Activated T-cell treated with anti-CD3 and anti-CD28 coated beads, Interleukin-2, amount 50 U/mL, for 72 hours (primary cell): ENCODE measurements at regions not wholly inside any gene's neighbourhood (a gene's known extent, or its start where the extent isn't known, plus 50 kb on each side); places are given as distances from the start of the nearest gene placed in this dataset.

Experiments
- ATAC-seq, 2 donors: fragments of 150-1000 bp; cut with Tn5 transposase; replicated peaks in 1 of 2; 2 replicates each; pipeline ENCODE4 v1.10.0; 2021; ENCODE audit warnings: moderate library complexity in 2 of 2, mild to moderate bottlenecking in 1 of 2
- DNase-seq, 2 donors: peaks; one replicate each; pipeline ENCODE4 v3.0.0; 2021 to 2022; ENCODE audit warnings: mixed read lengths in 1 of 2
- H3K27ac Mint-ChIP-seq: one replicate; pipeline ENCODE4 v1.8.0; 2022; ENCODE audit warnings: mild to moderate bottlenecking, moderate library complexity, mixed read lengths
- H3K27me3 Mint-ChIP-seq: one replicate; pipeline ENCODE4 v1.8.0; 2022; ENCODE audit warnings: low read depth, mixed read lengths
- H3K36me3 Mint-ChIP-seq, 2 donors: one replicate each; pipeline ENCODE4 v1.8.0; 2022; ENCODE audit warnings: mixed read lengths in 2 of 2, mild to moderate bottlenecking in 1 of 2; ENCODE audit not compliant: insufficient read depth in 2 of 2
- H3K4me1 Mint-ChIP-seq: one replicate; pipeline ENCODE4 v1.8.0; 2022; ENCODE audit warnings: low read depth, mixed read lengths
- H3K4me3 Mint-ChIP-seq, 2 donors: one replicate each; pipeline ENCODE4 v1.8.0; 2022; ENCODE audit warnings: mild to moderate bottlenecking in 2 of 2, mixed read lengths in 2 of 2, moderate library complexity in 2 of 2
- H3K9me3 Mint-ChIP-seq, 2 donors: one replicate each; pipeline ENCODE4 v1.8.0; 2022; ENCODE audit warnings: mixed read lengths in 2 of 2

DNA sequence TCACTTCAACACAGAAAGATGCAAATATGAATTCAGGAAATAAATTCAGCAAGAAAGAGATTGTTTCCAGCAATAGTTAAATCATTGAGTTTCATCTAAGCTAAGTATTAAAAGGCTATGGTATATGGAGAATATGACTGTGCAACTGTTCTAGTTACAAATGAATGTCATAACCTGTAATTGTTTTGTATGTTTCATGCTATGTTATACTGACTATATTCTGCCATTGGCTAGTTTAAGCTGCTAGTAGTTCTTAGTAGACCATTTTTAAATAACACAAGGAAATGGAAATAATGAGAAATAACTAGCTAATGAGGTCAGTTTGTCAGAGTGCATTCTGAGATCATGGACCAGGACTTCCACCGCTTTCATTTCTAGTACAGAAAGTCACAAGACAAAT, 1154.9 kb upstream of the TMEFF2 start:
- ATAC-seq (peak in 1 of 2 donors; percentile 38), DNase-seq (no peak)
- no peaks in the 10 kb centered on the region for H3K4me1 Mint-ChIP-seq
- no peak overlapping the region for H3K27ac Mint-ChIP-seq
- H3K9me3 Mint-ChIP-seq = no peaks in the 10 kb centered on the region
- H3K27me3 Mint-ChIP-seq = no peaks in the 10 kb centered on the region
- H3K36me3 Mint-ChIP-seq = no peaks in the 10 kb centered on the region
- no peak overlapping the region for H3K4me3 Mint-ChIP-seq

DNA sequence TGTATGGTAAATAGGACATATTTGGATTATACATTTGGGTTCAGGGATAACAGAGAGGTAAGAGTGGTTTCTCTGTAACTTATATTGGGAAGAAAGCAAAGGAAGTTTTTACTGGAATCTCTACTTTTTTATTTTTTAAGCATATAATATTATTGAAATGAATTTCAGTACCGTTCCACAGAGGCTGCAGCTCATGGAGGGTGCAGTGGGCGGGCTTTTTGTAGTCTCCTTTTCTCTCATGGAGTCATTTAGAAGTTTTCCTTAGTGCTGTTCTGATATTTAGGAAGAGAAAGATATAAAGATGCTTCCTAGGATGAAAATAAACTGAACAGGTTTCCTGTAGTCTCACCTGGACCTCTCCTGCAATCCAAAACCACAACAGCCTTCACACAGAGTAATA, 1153.3 kb upstream of the TMEFF2 start:
- Mint-ChIP-seq H3K9me3 (no peaks in the 10 kb centered on the region), H3K4me3 (peak overlapping the region; percentile 44 to 86), H3K27ac (peak overlapping the region; percentile 71), H3K4me1 (no peaks in the 10 kb centered on the region), H3K36me3 (no peaks in the 10 kb centered on the region), H3K27me3 (no peaks in the 10 kb centered on the region)
- DNase-seq (no peak), ATAC-seq (no peak)

DNA sequence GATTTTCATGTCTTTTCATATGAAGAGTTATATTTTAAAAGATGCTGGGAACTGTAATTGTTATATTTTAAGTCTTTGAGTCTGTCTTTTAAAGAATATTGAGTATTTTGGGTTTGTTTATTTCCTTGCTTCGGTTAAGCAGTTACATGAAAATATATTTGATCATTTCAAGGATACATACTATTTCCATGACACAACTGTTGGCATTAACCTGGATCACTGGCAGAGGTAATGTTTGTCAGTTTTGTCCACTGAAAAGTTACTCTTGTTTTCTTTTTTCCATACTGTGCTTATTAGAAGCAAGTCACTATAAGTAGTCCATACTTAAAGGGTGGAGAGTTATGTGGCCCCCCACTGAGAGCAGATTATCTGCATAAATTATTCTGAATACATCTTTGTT, 1142.0 kb upstream of the TMEFF2 start:
- no peaks in the 10 kb centered on the region for H3K27me3 Mint-ChIP-seq
- no peaks in the 10 kb centered on the region for H3K36me3 Mint-ChIP-seq
- no peak overlapping the region for H3K4me3 Mint-ChIP-seq
- DNase-seq (no peak), ATAC-seq (no peak)
- H3K27ac Mint-ChIP-seq = no peak overlapping the region
- peaks cover 5% of the 10 kb centered on the region for H3K4me1 Mint-ChIP-seq
- no peaks in the 10 kb centered on the region for H3K9me3 Mint-ChIP-seq

DNA sequence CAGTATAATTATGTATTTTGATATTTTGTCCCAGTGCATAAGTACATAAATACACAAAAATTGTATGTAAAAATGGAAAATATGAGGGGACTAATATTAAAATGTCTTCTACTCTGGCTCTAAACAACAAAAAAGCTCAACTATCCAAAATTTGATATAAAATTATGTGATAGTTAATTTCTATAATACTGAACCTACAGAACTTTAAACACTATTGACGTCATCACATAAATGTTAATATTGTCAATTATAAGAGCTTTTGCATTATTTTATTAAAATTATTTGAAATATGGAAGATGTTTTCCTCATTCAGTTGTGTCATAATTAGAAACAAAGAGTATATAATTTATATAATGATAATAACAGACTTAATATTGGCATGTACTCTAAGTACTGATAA, 1139.7 kb upstream of the TMEFF2 start:
- ATAC-seq = no peak
- H3K4me3 Mint-ChIP-seq = no peak overlapping the region
- no peak for DNase-seq
- no peak overlapping the region for H3K27ac Mint-ChIP-seq
- H3K27me3 Mint-ChIP-seq = no peaks in the 10 kb centered on the region
- H3K9me3 Mint-ChIP-seq = no peaks in the 10 kb centered on the region
- H3K36me3 Mint-ChIP-seq = peaks cover 0 to 3% of the 10 kb centered on the region in 2 donors
- H3K4me1 Mint-ChIP-seq = peaks cover 5% of the 10 kb centered on the region

- ATAC-seq (no peak), DNase-seq (no peak)
- Mint-ChIP-seq H3K4me3 (no peak overlapping the region), H3K36me3 (peaks cover 0 to 3% of the 10 kb centered on the region in 2 donors), H3K9me3 (no peaks in the 10 kb centered on the region), H3K27me3 (no peaks in the 10 kb centered on the region), H3K4me1 (peaks cover 5% of the 10 kb centered on the region), H3K27ac (no peak overlapping the region)
Measured at GRCh38 chr2:193333539-193333938, 1138.8 kb upstream of the TMEFF2 start.

GRCh38 chr2:193332941-193333340, 1138.2 kb upstream of the TMEFF2 start:
- DNase-seq = no peak
- no peaks in the 10 kb centered on the region for H3K27me3 Mint-ChIP-seq
- peaks cover 5% of the 10 kb centered on the region for H3K4me1 Mint-ChIP-seq
- no peak for ATAC-seq
- no peak overlapping the region for H3K27ac Mint-ChIP-seq
- no peak overlapping the region for H3K4me3 Mint-ChIP-seq
- peaks cover 0 to 3% of the 10 kb centered on the region in 2 donors for H3K36me3 Mint-ChIP-seq
- H3K9me3 Mint-ChIP-seq = no peaks in the 10 kb centered on the region

- peaks cover 0 to 3% of the 10 kb centered on the region in 2 donors for H3K36me3 Mint-ChIP-seq
- no peak overlapping the region for H3K4me3 Mint-ChIP-seq
- H3K27ac Mint-ChIP-seq = no peak overlapping the region
- ATAC-seq = no peak
- no peak for DNase-seq
- no peaks in the 10 kb centered on the region for H3K27me3 Mint-ChIP-seq
- no peaks in the 10 kb centered on the region for H3K9me3 Mint-ChIP-seq
- H3K4me1 Mint-ChIP-seq = peaks cover 5% of the 10 kb centered on the region
Measured at GRCh38 chr2:193331676-193332075, 1136.9 kb upstream of the TMEFF2 start.

GRCh38 chr2:193326296-193326695, 1131.6 kb upstream of the TMEFF2 start:
- no peaks in the 10 kb centered on the region for H3K27me3 Mint-ChIP-seq
- H3K9me3 Mint-ChIP-seq = no peaks in the 10 kb centered on the region
- H3K27ac Mint-ChIP-seq = no peak overlapping the region
- no peak for DNase-seq
- no peak overlapping the region for H3K4me3 Mint-ChIP-seq
- ATAC-seq = no peak
- peaks cover 0 to 3% of the 10 kb centered on the region in 2 donors for H3K36me3 Mint-ChIP-seq
- no peaks in the 10 kb centered on the region for H3K4me1 Mint-ChIP-seq

DNA sequence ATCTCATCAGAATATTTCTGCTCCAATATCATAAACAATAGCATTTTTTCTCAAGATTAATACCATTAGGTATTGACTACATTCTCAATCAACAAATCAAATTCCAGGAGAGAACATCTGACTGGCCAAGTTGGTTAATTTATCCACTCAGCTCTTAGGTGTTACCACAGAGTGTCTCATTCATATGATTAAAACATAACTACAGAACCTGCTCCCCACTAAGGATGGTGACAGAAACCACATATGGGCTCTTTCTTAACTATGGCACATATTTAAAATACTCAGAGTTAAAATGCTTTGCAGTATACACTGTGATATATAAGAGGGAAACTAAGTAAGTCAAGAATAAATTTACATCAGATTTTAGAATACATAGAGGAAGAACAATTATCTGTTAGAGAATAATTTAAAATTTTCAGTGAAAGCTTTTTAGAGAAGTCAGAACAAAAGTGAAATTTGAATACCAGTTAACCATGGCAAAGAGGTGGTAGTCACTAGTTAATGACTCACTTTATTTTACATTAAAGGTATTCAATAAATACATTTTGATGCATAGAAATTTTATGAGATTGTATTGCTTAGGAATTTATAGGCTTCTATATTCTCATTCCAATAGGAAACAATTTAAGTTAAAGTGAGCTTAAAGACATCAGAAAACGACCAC, 1120.8 kb upstream of the TMEFF2 start:
- Mint-ChIP-seq H3K36me3 (no peaks in the 10 kb centered on the region), H3K27ac (no peak overlapping the region), H3K4me1 (no peaks in the 10 kb centered on the region)

GRCh38 chr2:193303464-193303863, 1108.7 kb upstream of the TMEFF2 start:
- no peaks in the 10 kb centered on the region for H3K4me1 Mint-ChIP-seq
- DNase-seq = no peak
- no peak overlapping the region for H3K4me3 Mint-ChIP-seq
- no peak for ATAC-seq
- H3K36me3 Mint-ChIP-seq = no peaks in the 10 kb centered on the region
- H3K27ac Mint-ChIP-seq = no peak overlapping the region
- H3K27me3 Mint-ChIP-seq = no peaks in the 10 kb centered on the region
- peaks cover 0 to 1% of the 10 kb centered on the region in 2 donors for H3K9me3 Mint-ChIP-seq

More for the DNA sequence above, 1120.8 kb upstream of the TMEFF2 start:
- DNase-seq (no peak), ATAC-seq (no peak)
- Mint-ChIP-seq H3K9me3 (no peaks in the 10 kb centered on the region), H3K4me3 (no peak overlapping the region), H3K27me3 (no peaks in the 10 kb centered on the region)

GRCh38 chr2:193294371-193294770, 1099.6 kb upstream of the TMEFF2 start:
- Mint-ChIP-seq H3K27me3 (no peaks in the 10 kb centered on the region), H3K27ac (no peak overlapping the region), H3K4me1 (no peaks in the 10 kb centered on the region), H3K4me3 (no peak overlapping the region), H3K9me3 (peaks cover under 1 to 2% of the 10 kb centered on the region in 2 donors), H3K36me3 (no peaks in the 10 kb centered on the region)
- ATAC-seq = no peak
- DNase-seq = no peak

GRCh38 chr2:193279361-193279760, 1084.6 kb upstream of the TMEFF2 start:
- Mint-ChIP-seq H3K4me1 (no peaks in the 10 kb centered on the region), H3K27ac (no peak overlapping the region), H3K9me3 (peaks cover 0 to 1% of the 10 kb centered on the region in 2 donors), H3K4me3 (no peak overlapping the region), H3K27me3 (no peaks in the 10 kb centered on the region), H3K36me3 (no peaks in the 10 kb centered on the region)
- DNase-seq (no peak), ATAC-seq (no peak)

DNA sequence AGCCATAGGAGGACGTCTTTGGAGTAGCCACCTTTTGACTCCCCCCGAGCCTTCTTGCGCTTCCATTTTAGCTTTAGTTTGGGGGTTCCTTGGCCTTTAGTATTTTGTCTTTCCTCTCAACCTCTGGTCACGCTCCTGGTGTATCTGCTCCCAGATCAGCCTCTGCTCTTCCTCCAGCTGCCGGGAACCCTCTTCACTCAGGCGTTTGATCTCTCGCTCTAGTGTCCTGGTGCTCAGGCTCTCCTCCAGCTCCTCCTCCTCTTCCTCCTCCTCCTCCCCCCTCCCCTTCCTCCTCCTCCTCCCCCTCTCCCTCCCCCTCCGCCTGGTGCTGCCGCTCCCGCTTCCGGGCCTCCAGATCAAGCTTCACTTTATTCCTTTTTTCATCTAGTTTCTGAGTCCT, 1082.3 kb upstream of the TMEFF2 start:
- peaks cover 0 to 2% of the 10 kb centered on the region in 2 donors for H3K9me3 Mint-ChIP-seq
- no peaks in the 10 kb centered on the region for H3K36me3 Mint-ChIP-seq
- no peaks in the 10 kb centered on the region for H3K27me3 Mint-ChIP-seq
- H3K27ac Mint-ChIP-seq = no peak overlapping the region
- H3K4me3 Mint-ChIP-seq = no peak overlapping the region
- DNase-seq (no peak), ATAC-seq (no peak)
- H3K4me1 Mint-ChIP-seq = no peaks in the 10 kb centered on the region

DNA sequence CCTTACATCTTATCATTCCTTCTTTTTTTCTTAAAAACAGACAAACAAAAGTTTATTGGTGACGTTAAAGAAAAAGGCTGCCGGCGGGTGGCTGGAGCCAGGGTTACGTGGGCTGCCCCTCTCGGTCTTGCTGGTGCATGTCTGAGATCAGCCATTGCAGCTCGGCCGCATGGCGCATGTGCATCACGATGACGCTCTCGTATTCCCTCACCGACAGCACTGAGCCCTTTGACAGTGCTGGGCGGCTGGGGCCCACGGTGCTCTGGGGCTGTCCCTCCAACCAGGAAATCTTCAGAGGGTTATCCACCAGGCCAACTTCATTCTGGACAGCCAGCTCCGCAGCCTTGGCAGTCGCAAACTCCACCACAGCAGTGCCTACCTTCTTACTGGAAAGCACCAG, 1081.8 kb upstream of the TMEFF2 start:
- Mint-ChIP-seq H3K9me3 (peaks cover 0 to 2% of the 10 kb centered on the region in 2 donors), H3K36me3 (no peaks in the 10 kb centered on the region), H3K27ac (no peak overlapping the region), H3K4me1 (no peaks in the 10 kb centered on the region), H3K27me3 (no peaks in the 10 kb centered on the region), H3K4me3 (no peak overlapping the region)
- ATAC-seq (no peak), DNase-seq (no peak)
